ENCODE measurements at regions not wholly inside any gene's neighbourhood (a gene's known extent, or its start where the extent isn't known, plus 50 kb on each side); places are given as distances from the start of the nearest gene placed in this dataset.

DNA sequence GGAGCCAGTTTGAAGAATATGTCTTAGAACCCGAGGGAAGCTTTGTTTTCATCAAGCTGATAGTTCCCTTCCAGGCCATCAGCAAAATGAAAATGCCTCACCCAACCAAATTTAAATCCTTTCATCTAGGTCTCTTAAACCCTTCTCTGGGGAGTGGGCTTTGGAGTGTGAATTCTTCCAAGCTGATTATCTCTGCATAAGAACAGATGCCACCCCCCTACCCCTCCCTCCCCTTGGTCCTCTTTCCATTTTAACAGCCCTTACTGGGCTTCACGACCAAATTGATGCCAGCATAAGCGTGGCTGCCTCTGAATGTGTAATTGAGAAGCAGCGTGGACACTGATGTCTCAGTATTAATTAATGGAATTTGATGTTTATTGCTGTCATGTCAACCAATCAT is 509.7 kb upstream of the CLINT1 start:
- no peaks in the 10 kb centered on the region for H3K9me3 ChIP-seq
- ATAC-seq (no peak), DNase-seq (no peak)
- no peaks in the 10 kb centered on the region for H3K36me3 ChIP-seq
- TF ChIP-seq, protein P1, sequence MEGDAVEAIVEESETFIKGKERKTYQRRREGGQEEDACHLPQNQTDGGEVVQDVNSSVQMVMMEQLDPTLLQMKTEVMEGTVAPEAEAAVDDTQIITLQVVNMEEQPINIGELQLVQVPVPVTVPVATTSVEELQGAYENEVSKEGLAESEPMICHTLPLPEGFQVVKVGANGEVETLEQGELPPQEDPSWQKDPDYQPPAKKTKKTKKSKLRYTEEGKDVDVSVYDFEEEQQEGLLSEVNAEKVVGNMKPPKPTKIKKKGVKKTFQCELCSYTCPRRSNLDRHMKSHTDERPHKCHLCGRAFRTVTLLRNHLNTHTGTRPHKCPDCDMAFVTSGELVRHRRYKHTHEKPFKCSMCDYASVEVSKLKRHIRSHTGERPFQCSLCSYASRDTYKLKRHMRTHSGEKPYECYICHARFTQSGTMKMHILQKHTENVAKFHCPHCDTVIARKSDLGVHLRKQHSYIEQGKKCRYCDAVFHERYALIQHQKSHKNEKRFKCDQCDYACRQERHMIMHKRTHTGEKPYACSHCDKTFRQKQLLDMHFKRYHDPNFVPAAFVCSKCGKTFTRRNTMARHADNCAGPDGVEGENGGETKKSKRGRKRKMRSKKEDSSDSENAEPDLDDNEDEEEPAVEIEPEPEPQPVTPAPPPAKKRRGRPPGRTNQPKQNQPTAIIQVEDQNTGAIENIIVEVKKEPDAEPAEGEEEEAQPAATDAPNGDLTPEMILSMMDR (IDR thresholded peaks at IDR 0.05 in 4 of 5, conservative IDR thresholded peaks at IDR 0.05 in 1 of 5), result no peak
- TF ChIP-seq POLR2A (IDR thresholded peaks at IDR 0.05), result no peak
- no peak overlapping the region for H3K27ac ChIP-seq
- no peaks in the 10 kb centered on the region for H3K4me1 ChIP-seq
- no peaks in the 10 kb centered on the region for H3K27me3 ChIP-seq
- H3K4me3 ChIP-seq, result no peak overlapping the region
- intact Hi-C loops (cut with DNase I; ENCODE audit: low total_unique reads) (no loop called here), in situ Hi-C loops (cut with MboI; ENCODE audit: low sequenced_read_pairs in 4 of 4) (no loop called here)

DNA sequence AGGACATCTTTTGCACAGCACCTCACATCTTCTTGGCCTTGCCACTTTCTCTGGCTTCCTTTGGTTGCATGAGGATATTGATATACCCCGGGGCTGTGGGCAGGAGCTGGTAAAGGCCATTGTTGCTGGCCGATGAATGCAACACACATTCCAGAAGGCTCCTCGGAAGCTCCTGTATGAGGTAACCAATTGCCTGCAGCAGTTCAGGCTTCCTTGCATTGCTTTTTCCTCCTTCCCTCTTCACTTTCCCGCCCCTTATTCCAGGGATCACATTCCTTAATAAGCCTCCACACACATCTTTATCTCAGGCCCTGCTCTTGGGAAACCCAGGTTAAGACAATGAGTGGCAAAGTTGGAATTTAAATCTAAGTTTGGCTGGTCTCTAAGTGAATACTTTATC is 505.4 kb upstream of the CLINT1 start:
- no peaks in the 10 kb centered on the region for H3K36me3 ChIP-seq
- no peaks in the 10 kb centered on the region for H3K27me3 ChIP-seq
- TF ChIP-seq, protein P1 (IDR thresholded peaks at IDR 0.05 in 4 of 5, conservative IDR thresholded peaks at IDR 0.05 in 1 of 5), result no peak
- TF ChIP-seq POLR2A (IDR thresholded peaks at IDR 0.05), result no peak
- H3K4me3 ChIP-seq, result no peak overlapping the region
- no peak for DNase-seq
- no peak for ATAC-seq
- H3K27ac ChIP-seq, result no peak overlapping the region
- no peaks in the 10 kb centered on the region for H3K9me3 ChIP-seq
- in situ Hi-C loops (cut with MboI; ENCODE audit: low sequenced_read_pairs in 4 of 4) (no loop called here), intact Hi-C loops (cut with DNase I; ENCODE audit: low total_unique reads) (no loop called here)
- no peaks in the 10 kb centered on the region for H3K4me1 ChIP-seq

DNA sequence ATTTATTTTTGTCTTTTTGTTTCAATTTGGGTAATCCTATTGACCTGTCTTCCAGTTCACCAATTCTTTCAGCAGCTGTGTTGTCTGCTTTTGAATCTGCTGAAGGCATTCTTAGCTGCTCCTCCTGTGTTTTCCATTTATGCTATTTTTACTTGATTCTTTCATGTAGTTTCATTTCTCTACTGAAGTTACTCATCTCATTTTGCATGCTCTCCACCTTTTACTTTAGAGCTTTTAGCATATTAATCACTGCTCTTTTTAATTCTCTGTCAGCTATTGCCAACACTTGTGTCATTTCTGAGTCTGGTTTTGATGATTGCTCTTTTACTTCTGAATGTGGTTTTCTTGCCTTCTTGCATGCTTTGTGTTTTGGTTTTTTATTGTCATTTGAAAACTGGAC is 496.0 kb upstream of the CLINT1 start:
- no peaks in the 10 kb centered on the region for H3K4me1 ChIP-seq
- H3K27ac ChIP-seq, result no peak overlapping the region
- no peak for ATAC-seq
- intact Hi-C loops (cut with DNase I; ENCODE audit: low total_unique reads) (no loop called here), in situ Hi-C loops (cut with MboI; ENCODE audit: low sequenced_read_pairs in 4 of 4) (no loop called here)
- TF ChIP-seq, protein P1 (IDR thresholded peaks at IDR 0.05 in 4 of 5, conservative IDR thresholded peaks at IDR 0.05 in 1 of 5), result no peak
- TF ChIP-seq POLR2A (IDR thresholded peaks at IDR 0.05), result no peak
- H3K27me3 ChIP-seq, result no peaks in the 10 kb centered on the region
- no peaks in the 10 kb centered on the region for H3K36me3 ChIP-seq
- DNase-seq, result no peak
- H3K4me3 ChIP-seq, result no peak overlapping the region
- peaks cover 0 to 8% (median 0%) of the 10 kb centered on the region in 3 donors for H3K9me3 ChIP-seq

DNA sequence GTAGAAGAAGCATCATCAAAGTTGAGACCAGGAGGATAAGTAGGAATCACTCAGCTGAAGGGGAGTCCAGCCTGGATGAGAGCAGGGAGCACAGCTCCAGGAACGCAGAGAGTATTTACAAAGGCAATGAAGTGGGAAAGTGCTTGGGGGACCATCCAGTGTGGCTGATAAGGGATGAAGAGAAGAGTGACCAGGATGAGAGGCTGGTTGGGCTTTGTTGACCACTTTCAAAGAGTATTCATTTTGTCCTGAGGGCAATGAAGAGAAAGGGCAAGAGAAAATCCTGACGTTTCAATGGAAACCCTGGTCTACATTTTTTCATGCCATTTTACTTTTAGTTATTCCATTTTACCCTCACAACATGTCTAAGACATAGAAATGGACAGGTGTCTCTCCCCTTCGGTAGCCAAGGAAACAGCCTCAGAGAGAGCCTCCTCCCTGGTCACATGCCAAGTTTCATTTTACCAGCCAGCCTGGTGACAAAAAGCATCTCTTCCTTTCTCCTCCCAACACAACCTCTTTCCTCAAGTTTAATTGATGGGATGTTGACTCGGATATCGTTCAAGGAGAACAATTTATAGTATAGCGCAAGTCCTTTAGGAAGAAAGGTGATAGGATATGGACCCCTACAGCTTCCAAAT is 492.7 kb upstream of the CLINT1 start:
- H3K27ac ChIP-seq, result no peak overlapping the region

More for the DNA sequence above, 492.7 kb upstream of the CLINT1 start:
- Histone ChIP-seq H3K4me3 (no peak overlapping the region), H3K27me3 (no peaks in the 10 kb centered on the region), H3K4me1 (no peaks in the 10 kb centered on the region), H3K36me3 (no peaks in the 10 kb centered on the region), H3K9me3 (peaks cover 0 to 8% (median 0%) of the 10 kb centered on the region in 3 donors)
- intact Hi-C loops (cut with DNase I; ENCODE audit: low total_unique reads) (no loop called here), in situ Hi-C loops (cut with MboI; ENCODE audit: low sequenced_read_pairs in 4 of 4) (no loop called here)
- TF ChIP-seq, protein P1 (IDR thresholded peaks at IDR 0.05 in 4 of 5, conservative IDR thresholded peaks at IDR 0.05 in 1 of 5), result no peak
- TF ChIP-seq POLR2A (IDR thresholded peaks at IDR 0.05), result no peak
- no peak for ATAC-seq
- DNase-seq, result no peak

Measured in gastrocnemius medialis (tissue), 4 donors.